ENCODE measurements at regions not wholly inside any gene's neighbourhood (a gene's known extent, or its start where the extent isn't known, plus 50 kb on each side); places are given as distances from the start of the nearest gene placed in this dataset.
A peak's percentile ranks its signal among the peaks of the same experiment; 100 is the strongest.

DNA sequence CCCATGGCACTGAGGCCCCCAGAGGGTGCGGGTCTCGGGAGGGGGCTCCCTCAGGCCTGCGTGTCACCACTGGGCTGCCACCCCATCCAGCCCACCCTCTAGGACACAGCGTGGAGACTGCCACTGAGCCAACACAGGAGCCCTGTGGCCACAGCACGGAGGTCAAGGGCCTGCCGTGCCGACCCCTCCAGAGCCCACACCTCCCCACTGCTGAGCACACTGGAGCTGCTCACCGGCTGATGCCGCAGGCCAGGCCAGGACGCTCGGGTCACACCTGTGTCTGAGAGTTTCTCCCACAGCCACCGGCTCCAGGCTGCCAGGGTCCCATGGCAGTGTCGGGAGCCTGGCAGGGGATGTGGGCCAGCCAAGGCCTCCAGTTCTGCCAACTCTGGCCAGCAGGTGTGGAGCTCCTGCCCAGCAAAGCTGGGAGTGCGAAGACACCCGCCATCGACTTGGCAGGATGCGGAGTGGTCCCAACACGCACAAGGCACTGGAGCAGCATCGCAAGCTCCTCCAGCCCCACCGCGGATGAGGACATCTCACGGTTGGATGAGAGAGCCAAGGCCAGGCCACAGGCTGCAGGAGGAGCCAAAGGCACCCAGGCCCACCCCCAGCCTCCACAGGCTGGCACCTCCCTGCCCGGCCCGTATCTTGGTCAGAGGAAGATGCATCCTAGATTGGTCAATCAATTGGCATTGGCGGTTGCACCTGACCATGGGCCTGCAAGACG lies 187.1 kb downstream of the BRD1 start:
- DNase-seq (ENCODE audit: low spot score), result no peak

DNA sequence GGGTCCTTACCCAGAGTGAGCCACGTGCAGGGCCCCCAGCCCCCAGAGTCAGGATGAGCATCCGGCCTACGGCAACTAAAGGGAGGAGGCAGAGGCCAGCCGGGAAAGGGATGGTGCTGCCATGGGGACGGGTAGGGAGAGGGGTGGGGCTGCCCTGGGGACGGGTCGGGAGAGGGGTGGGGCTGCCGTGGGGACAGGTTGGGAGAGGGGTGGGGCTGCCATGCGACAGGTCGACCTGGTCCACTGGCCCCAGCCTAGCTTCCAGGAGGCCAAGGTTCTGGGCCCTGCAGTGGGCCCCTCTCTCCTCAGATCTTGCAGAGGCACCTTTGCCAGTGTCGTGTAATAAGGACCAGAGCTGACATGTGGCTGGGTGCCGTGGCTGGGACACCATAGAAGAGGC lies 187.7 kb downstream of the BRD1 start:
- DNase-seq (ENCODE audit: low spot score), result no peak

DNA sequence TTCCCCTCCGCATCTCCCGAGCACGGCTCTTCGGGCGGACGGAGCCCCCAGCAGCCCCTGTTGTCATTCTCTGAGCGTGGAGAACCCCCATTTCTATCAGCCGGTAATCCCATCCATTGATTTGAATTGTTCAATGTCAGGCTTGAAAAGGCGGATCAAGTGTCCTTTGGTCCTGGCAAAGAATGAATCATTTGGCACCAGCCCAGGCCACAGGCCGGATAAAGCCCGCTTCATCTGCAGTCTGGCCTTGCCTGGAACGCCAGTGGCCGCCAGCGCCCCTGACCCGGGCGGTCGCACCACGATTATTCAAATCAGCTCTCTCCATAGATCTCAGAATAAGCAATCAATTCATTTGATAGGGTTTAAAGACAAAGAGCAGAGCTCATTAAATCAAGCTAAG lies 188.9 kb downstream of the BRD1 start:
- peak; percentile 35 for DNase-seq (ENCODE audit: low spot score)

DNA sequence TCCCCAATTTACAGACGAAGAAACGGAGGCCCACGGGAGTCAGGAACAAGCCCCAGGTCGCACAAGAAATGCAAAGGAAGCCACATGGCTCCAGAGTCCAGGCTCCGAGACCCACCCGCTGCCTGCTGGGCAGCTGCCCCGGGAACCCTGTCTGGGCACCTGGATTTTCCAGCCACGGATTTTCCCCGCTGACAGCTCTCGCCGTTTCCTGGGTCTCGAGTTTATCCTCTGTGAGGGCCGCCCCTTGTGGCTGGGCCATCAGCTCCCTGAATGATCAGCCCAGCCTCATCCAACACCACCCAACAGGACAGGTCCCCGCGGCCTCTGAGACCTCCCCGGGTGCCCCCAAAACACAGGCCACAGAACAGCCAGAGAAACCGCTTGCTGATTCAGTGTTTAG lies 189.7 kb downstream of the BRD1 start:
- DNase-seq (ENCODE audit: low spot score), result no peak

DNA sequence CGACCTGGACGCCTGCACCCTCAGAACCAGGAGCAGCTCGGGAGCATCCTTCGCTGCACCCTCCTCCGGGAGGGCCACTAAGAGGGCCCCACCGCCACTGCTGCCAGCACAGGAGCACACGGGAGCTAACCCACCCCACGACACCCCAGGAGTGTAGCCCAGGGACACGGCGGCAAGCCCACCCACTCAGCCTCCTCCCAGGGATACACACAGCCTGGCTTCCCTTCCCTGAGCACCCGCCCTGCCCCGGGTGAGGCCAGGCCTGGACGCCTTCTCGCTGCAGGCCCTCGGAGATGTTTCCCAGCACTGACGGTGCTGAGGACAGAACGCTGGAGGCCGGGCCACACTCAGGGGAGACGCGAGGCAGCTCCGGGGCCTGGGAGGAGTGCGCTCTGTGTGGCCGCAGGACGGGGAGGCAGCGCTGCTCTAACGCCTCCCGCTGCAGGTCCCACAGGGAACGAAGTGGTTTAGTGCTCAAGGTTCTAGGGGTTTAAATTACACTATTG lies 190.4 kb downstream of the BRD1 start:
- no peak for DNase-seq (ENCODE audit: low spot score)

DNA sequence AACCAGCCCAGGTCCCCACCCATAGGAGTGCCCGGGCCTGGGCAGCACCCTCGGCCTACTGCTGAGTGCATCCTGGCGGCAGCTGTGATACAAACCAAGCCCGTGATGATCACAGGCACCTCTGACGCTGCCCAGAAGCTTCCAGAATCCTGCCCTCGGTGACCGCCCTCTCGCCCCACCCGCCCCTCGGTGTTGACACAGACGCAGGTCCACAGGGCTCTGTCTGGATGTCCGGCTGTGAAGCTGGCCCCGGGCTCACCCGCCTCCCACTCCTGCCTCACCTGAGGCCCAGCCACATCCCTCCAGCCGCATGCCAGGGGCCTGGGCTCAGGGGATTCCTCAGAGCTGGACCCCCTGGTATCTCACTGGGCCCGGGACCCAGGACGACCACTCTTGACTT lies 191.0 kb downstream of the BRD1 start:
- no peak for DNase-seq (ENCODE audit: low spot score)

DNA sequence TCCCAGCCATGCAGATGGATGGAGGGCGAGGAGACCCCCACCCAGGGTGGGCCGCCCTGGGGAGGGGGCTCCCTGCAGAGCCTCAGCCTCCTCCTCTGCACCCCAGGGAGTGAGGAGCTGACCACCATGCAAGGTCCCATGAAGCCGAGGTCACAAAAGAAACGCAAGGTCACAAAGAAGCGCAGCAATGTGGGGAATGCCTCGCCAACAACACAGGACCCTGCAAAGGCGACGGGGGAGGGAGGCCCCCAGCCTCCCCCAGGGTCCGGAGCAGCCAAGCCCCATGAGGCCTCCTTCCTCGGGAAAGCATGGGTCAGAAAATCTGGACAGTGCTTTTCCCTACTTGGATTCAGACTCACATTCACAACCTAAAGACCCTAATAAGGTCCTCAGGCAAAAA lies 191.5 kb downstream of the BRD1 start:
- DNase-seq (ENCODE audit: low spot score), result no peak

DNA sequence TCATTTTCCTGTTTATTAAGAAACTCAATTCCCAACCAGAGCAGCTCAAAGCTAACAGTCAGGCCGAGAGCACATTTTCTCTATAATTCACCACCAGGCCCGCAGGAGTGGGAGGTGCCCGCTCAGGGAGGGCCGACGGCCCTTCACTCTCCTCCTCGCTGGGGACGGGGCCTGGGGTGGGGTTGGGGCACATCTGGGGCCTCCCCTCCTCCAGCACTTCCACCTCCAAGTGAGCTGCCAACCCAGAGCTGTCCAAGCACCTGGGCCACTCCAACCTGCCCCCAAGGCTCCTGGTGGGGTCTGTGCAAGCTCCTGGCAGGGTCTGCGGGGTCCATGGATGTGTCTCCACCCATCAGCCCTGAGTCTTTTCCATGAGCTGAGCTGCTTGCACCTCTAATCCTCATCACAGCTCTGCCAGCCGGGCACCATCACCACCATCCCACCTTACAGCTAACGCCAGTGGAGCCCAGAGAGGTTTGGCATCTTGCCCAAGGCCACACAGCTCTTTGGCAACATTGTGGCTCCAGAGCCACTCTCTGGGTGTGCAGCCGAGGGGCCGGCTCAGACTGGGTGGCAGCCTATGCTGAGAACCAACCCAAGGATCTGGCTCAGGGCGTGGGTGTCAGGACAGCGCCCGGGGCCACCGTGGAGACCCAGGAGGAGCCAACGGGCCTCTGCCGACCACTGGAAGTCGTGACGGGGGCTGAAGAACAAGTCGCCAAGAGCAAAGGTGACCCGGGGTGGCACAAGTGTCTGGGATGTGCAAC lies 193.5 kb downstream of the BRD1 start:
- DNase-seq (ENCODE audit: low spot score), result no peak

DNA sequence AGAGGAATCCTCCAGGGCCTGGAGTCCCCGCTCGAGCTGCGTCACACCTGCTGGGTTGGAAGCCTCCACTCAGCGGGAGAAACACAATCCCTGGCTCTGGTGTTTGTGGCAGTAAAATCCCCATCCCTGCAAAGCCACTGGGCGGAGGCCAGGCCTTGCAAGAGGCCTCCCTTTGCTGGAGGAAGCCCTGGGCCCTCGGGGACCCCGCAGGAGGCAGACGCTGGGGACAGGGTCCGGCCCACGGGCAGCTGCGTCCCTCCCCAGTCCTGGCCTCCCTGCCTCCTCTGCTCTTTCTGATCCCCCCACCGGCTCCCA lies 194.7 kb downstream of the BRD1 start:
- DNase-seq (ENCODE audit: low spot score), result no peak

DNA sequence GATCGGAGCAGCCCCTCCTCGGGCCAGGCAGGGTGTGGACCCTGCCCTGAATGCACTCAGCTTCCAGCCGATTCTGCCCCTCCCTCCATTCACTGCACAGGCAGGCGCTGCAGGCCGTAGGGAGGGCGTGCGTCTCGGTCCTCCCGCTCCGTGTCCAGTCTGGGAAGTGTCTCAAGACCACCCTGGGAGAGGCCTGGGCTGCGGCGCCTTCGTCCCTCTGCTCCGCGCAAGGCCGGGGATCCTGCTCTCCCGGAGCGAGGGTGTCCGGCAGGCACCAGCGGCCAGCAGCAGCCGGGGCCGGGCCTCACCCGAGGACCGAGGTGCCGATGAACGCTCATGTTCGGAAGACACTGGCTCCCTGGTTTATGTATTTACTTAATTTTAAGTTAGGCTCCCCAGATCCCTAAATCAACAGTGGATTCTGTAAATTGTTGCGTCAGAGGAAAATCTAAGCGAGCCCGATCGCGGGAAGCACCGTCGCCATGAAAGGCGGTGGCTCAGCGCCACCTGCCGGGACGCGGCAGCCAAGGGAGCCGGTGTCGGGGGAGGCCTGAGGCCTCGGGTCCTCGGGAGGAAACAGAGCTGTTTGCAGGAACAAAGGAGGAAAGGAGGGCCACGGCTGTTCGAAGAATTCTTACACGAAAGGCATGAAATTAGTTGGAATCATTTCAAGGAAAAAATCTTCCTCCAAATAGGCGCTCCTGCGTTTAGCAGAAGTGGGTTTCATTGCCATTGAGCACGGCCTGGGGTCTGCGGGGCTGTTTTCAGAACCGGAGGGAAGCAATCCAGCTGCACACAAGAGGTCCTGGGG lies 195.3 kb downstream of the BRD1 start:
- DNase-seq (ENCODE audit: low spot score), result peak; percentile 82

DNA sequence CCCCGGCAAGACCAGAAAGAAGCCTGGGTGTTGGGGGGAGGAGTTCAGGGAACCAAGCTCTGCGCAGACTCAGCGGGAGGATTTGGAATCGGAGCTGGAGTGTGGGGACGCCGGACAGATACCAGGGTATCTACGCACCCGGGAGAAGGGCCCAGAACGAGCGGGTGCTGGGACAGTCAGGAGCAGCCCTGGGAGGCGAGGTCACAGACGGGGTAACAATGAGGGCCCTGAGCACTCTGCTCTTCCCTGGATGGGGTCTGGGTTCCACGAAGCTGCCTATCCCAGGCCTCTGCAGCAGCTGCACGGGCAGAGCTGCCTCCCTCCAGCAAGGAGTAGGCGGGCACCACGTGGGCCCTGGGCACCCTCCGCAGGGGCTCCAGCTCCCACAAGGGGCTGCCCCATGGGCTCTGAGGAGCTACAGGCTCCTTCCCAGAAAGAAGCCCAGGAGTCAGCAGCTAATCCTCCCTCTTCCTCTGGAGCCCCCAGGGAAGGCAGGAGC lies 197.2 kb downstream of the BRD1 start:
- DNase-seq (ENCODE audit: low spot score), result no peak

DNA sequence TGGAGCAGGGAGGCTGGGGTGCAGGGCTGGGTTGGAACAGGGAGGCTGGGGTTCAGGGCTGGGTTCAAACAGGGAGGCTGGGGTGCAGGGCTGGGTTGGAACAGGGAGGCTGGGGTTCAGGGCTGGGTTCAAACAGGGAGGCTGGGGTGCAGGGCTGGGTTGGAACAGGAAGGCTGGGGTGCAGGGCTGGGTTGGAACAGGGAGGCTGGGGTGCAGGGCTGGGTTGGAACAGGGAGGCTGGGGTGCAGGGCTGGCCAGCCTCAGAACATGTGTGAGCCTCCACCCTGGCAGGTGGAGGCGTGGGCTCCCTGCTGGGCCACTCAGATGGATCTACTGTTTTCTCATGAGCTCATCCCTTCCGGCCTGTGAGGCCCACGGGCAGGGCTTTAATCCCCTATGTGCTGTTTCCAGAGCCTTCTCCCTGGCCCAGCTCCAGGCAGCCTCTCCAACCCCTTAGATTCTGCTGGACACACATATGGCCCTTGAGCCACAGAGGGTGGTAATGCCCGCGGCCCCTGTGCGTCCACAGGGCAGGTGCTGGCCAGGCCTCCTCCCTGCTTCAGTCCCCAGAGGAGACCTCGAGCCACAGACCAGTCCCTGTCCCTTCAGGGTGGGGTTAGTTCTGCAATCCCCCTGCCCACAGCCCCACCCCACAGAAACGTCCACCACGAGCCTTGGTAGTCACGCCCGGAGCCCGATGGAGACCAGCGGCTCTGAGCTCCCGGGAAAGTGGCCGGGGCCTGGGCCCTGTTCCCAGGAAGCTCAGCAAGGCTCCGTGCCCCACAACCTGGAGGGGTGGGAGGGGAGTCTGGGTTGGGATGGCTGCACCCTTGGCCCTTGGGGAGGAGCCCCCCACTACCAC lies 197.9 kb downstream of the BRD1 start:
- no peak for DNase-seq (ENCODE audit: low spot score)

DNA sequence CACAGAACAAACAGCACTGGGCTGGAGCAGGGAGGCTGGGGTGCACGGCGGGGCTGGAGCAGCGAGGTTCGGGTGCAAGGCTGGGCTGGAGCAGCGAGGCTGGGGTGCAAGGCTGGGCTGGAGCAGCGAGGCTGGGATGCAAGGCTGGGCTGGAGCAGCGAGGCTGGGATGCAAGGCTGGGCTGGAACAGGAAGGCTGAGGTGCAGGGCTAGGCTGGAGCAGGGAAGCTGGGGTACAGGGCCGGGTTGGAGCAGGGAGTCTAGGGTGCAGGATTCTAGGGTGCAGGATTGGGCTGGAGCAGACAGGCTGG lies 198.5 kb downstream of the BRD1 start:
- no peak for DNase-seq (ENCODE audit: low spot score)

DNA sequence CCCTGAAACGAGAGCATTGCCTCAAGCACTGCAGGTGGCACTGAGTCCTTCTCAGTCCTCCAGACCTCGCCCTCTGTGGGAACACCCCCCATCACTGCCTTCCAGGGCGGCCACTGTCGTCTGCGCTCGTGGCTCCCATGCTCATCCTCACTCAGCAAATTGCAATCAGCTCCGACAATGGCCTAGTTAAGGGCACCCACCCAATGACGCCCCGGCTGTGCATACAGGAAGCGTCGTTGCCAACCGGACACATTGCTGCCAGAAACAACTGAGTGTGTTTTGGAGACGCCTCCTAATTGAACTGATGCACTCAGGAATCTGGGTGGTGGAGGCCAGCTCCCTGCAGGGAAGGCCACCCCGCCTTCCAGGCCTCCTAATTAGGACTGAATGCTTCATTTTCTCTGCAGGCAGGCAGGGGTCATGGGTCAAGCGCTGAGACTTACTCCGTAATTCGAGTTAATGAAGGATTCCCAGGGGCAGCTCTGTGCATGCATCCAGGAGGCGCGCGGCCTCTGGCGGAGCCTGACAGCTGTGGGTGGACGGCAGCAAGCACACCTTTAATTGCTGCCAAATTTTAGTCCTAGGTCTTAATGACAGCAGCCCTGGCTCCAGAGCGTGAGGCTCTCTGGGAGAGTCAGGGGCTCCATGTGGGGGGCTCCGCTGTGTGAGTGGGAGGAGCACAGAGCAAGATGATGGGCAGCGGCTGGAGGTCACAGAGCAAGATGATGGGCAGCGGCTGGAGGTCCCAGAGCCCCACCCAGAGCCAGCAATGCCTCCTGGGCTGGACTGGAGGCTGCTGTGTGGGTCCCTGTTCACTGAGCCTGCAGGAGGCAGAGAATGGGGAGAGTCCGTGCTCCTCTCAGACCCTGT lies 199.0 kb downstream of the BRD1 start:
- DNase-seq (ENCODE audit: low spot score), result no peak

DNA sequence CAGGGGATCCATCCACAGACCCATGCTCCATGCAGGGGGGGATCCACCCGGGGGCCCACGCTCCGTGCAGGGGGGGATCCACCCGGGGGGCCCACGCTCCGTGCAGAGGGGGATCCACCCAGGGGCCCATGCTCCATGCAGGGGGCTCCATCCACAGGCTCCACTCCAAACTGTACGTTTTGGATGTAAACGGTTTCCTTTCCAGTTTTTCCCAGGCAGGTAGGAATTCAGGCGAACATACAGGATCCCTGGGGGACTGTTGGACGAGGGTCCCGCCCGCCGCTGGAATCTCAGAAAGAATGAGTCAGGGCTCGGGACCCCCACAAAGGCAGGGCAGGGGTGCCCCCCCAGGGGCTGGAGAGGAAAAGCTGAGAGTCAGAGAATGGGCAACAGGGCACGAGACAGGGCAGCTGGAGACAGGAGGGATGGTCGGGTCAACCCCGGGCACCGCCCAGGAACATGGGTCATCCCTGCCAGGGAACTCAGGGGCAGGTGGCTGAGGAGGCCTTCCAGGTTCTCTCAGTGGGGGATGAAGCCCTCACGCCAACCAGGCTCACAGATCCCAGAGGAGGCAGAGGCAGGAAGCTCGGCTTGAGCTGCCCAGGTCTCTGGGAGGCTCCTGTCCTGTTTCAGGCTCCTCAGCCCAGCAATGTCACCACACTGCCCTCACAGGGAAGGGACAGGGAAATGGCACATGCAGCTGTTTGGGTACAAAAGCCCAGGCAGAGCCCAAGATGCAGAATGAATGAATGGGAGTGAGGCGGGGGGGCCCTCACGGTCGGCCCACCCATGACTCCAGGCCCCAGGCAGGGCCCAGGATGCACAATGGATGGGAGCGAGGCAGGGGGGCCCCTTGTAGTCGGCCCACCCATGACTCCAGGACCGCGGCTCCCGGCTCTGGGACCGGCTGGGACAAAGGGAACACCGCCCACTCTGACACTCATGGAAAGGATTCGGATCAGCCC lies 200.2 kb downstream of the BRD1 start:
- DNase-seq (ENCODE audit: low spot score), result no peak

DNA sequence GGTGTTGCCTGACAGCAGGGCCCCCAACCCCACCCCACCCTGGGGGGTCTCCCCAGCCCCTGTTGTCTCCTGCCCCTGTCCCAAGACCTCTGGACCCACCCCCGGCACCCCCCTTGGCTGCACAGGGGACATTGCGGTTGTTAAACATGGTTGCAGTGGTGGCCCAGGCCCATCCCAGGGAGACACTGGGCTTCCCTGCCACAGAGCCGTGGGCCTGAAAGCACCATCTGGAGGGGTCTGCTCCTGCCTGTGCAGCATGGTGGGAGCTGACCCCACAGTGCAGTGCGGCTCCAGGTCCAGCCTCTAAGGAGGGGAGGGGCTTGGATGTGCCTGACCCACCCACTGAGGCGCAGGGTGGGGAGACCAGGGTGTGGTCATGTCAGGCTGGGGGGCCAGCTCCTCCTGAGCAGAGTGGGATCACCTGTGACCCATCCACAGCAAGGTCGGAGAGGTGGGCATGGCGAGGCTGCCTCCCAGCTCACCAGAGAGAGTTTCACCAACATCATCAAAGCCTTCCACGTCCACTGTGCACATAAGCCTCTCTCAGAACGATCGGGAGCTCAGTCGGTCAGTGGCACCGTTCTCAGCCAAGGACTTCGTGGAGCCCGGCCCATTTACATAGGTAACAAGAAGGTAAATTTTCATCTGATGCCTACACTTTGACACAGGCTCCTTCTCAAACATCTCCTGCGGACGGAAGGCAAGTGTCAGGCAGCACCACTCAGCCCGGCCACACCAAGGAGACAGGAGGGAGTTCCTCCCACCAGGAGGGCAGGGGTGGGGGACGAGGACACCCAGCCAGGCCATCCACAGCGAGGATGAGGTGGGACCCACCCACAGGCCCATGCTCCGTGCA lies 201.1 kb downstream of the BRD1 start:
- DNase-seq (ENCODE audit: low spot score), result no peak

DNA sequence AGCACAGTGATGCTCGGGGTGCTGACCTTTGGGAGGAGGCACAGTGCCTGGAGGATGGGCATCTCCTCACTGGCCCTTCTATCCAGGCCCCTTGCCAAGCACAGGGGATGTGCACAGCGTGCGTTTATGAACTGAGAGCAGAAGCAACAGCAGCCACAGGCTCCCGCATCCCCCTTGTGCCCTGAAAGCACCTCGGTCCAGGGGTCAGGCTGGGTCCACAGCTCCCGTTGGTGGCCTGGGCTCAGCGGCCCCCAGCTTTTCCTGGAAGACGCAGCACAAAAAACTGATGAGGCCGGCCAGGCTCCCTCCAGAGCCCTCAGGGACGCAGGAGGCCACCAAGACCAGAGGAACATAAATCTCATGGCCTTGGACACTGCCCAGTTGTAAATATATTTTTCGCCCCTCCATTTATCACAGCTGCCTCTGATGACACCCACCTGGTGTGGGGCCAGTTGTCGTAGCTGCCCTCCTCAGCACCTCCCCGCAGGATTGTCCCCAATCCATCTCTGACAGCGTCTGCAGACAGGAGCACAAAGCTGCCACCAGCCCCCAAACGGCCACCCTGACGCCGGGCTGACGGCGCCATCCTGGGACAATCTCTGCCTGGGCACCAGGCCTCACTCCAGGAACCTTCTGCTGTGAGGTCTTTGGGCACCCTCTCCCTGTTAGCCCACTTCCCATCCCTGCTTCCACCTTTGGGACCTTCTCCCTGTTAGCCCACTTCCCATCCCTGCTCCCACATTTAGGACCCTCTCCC lies 203.1 kb downstream of the BRD1 start:
- DNase-seq (ENCODE audit: low spot score), result no peak

DNA sequence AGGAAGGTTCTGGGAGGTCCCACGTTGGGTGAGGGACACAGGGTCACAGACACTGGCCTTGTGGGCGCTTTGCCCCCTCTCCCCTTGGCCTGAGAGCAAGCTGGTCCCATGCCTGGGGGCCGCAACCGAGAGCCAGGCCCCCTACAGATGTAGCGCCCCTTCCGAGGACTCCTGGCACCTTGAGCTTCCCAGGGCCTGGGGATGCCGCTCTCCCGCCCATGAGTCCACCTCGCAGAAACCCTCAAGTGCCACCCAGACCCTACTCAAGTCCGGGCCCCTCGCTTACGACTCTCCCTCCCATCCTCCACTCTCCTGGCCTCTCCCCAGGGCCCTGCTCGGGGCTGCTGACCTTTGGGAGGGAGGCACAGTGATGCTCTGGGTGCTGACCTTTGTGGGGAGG lies 204.0 kb downstream of the BRD1 start:
- DNase-seq (ENCODE audit: low spot score), result no peak

Data from AG08396 (cell line).